GM12878 (cell line): ENCODE measurements at regions not wholly inside any gene's neighbourhood (a gene's known extent, or its start where the extent isn't known, plus 50 kb on each side); places are given as distances from the start of the nearest gene placed in this dataset.

Experiments used
- ATAC-seq: fragments of 200-7000 bp; cut with Tn5 transposase; 3 replicates; pipeline ENCODE4 v1.9.1; 2020; ENCODE audit warnings: mild to moderate bottlenecking, moderate library complexity
- BruUV-seq: library from RNA; stranded (reverse); fragments of 400-500 nt; replicated peaks from 2 replicates; lab custom pipeline; 2021; lab: Mats Ljungman, UMichigan
- CTCF ChIA-PET: fragments of 300-600 bp; sonication (Branson Sonifier 250); formaldehyde crosslinking; extraction: SDS; loops from one replicate; lab custom pipeline; 2021; ENCODE audit warnings: inconsistent platforms; lab: Yijun Ruan, JAX
- POLR2A ChIA-PET: fragments of 350-600 bp; formaldehyde crosslinking; extraction: SDS; loops from one replicate; lab custom pipeline; 2021; ENCODE audit warnings: inconsistent platforms; lab: Charles Lee
- RAD21 ChIA-PET: fragments of 300-600 bp; sonication (Branson Sonifier 250); formaldehyde crosslinking; loops from one replicate; lab custom pipeline; 2023; ENCODE audit warnings: antibody characterized with exemption; ENCODE audit not compliant: unreplicated experiment; lab: Charles Lee
- SMC1A ChIA-PET: fragments of 300-600 bp; sonication (Branson Sonifier 250); formaldehyde crosslinking; loops from one replicate; lab custom pipeline; 2023; ENCODE audit not compliant: unreplicated experiment, uncharacterized antibody; lab: Charles Lee
- DNase-seq: peaks from one replicate; pipeline ENCODE4 v3.0.0-alpha.2; 2011; ENCODE audit warnings: low read depth, low spot score
- FAIRE-seq: peaks from 3 replicates; lab custom pipeline; 2011; peaks lifted over from hg19 to GRCh38; lab: Jason Lieb, UNC
- H2AFZ ChIP-seq: 2 replicates; pipeline ENCODE4 v1.6.0; 2011; ENCODE audit warnings: low read depth, low read length, control low read depth; ENCODE audit not compliant: control insufficient read depth
- H3K27ac ChIP-seq: 2 replicates; pipeline ENCODE4 v1.5.1; 2011; ENCODE audit warnings: control low read depth; ENCODE audit not compliant: control insufficient read depth, insufficient read depth
- H3K27me3 ChIP-seq, 2 experiments: replicated peaks in 1 of 2; 2 replicates each; pipeline versions ENCODE4 v1.6.0 to v1.6.1; 2011; ENCODE audit warnings: low read length in 1 of 2; ENCODE audit not compliant: control insufficient read depth in 2 of 2, insufficient read depth in 2 of 2
- H3K36me3 ChIP-seq, 2 experiments: 2 replicates each; pipeline ENCODE4 v1.5.1; 2011; ENCODE audit warnings: low read length in 1 of 2; ENCODE audit not compliant: control insufficient read depth in 2 of 2, insufficient read depth in 2 of 2
- H3K4me1 ChIP-seq: 2 replicates; pipeline ENCODE4 v1.6.1; 2011; ENCODE audit warnings: mild to moderate bottlenecking, low read length, moderate library complexity, mixed read lengths; ENCODE audit not compliant: control insufficient read depth, insufficient read depth
- H3K4me2 ChIP-seq: 2 replicates; pipeline ENCODE4 v1.6.0; 2011; ENCODE audit warnings: control low read depth; ENCODE audit not compliant: control insufficient read depth, insufficient read depth
- H3K4me3 ChIP-seq: fragments of 200-600 bp; sonication (generic); 2 replicates; pipeline ENCODE4 v1.5.1; 2016
- H3K79me2 ChIP-seq: 2 replicates; pipeline ENCODE4 v1.6.0; 2011; ENCODE audit warnings: low read length; ENCODE audit not compliant: control insufficient read depth, insufficient read depth
- H3K9ac ChIP-seq: 2 replicates; pipeline ENCODE4 v1.8.0; 2011; ENCODE audit warnings: low read length, control low read depth, mixed read lengths; ENCODE audit not compliant: control insufficient read depth, insufficient read depth
- H3K9me3 ChIP-seq: replicated peaks from 3 replicates; pipeline ENCODE4 v1.5.1; 2011; ENCODE audit warnings: mild to moderate bottlenecking, low read length; ENCODE audit not compliant: control insufficient read depth, insufficient read depth
- H4K20me1 ChIP-seq: 2 replicates; pipeline ENCODE4 v1.6.0; 2011; ENCODE audit not compliant: control insufficient read depth, insufficient read depth
- CBFB ChIP-seq: IDR thresholded peaks from 2 replicates; pipeline ENCODE4 v1.6.1; 2016; ENCODE audit warnings: antibody characterized with exemption, low read depth
- FOS ChIP-seq: IDR thresholded peaks from 3 replicates; pipeline ENCODE4 v1.6.1; 2011; ENCODE audit warnings: borderline replicate concordance; ENCODE audit not compliant: insufficient read length; ENCODE audit errors: extremely low read depth
- IRF4 ChIP-seq: IDR thresholded peaks from 2 replicates; pipeline ENCODE4 v1.6.1; 2011; ENCODE audit warnings: low read depth, low read length
- KDM1A ChIP-seq: fragments of 200-600 bp; sonication (generic); IDR thresholded peaks from 2 replicates; pipeline ENCODE4 v1.6.1; 2016; ENCODE audit warnings: borderline replicate concordance
- KLF5 ChIP-seq: fragments of 450-650 bp; IDR thresholded peaks from 2 replicates; pipeline ENCODE4 v1.6.1; 2014; ENCODE audit warnings: mild to moderate bottlenecking; ENCODE audit not compliant: partially characterized antibody
- MTA2 ChIP-seq: fragments of 450-650 bp; IDR thresholded peaks from 2 replicates; pipeline ENCODE4 v1.6.1; 2016; ENCODE audit warnings: low read depth, mild to moderate bottlenecking, moderate library complexity
- NBN ChIP-seq: fragments of 450-650 bp; IDR thresholded peaks from 2 replicates; pipeline ENCODE4 v1.6.1; 2016
- NR2F1 ChIP-seq: fragments of 450-650 bp; conservative IDR thresholded peaks from 2 replicates; pipeline ENCODE4 v1.6.1; 2017; ENCODE audit warnings: mild to moderate bottlenecking
- PRDM15 ChIP-seq: fragments of 450-650 bp; formaldehyde crosslinking; IDR thresholded peaks from 2 replicates; pipeline ENCODE4 v1.4.0; 2020; ENCODE audit warnings: mild to moderate bottlenecking, moderate library complexity
- RAD21 ChIP-seq: IDR thresholded peaks from 2 replicates; pipeline ENCODE4 v1.6.1; 2011; ENCODE audit warnings: mild to moderate bottlenecking, low read depth, low read length, moderate library complexity; ENCODE audit not compliant: insufficient read depth
- SMC3 ChIP-seq: IDR thresholded peaks from 2 replicates; pipeline ENCODE4 v1.6.1; 2011; ENCODE audit warnings: low read length, improper control_type of control experiment, borderline replicate concordance
- TARDBP ChIP-seq: IDR thresholded peaks from 2 replicates; pipeline ENCODE4 v1.6.1; 2016; ENCODE audit warnings: borderline replicate concordance
- TCF3 ChIP-seq: IDR thresholded peaks from 2 replicates; pipeline ENCODE4 v1.6.1; 2012; ENCODE audit warnings: low read depth, mild to moderate bottlenecking, low read length, borderline replicate concordance; ENCODE audit not compliant: insufficient read depth
- YY1 ChIP-seq: IDR thresholded peaks from 2 replicates; pipeline ENCODE4 v1.6.1; 2011; ENCODE audit warnings: low read depth, mild to moderate bottlenecking, low read length
- ZSCAN29 ChIP-seq: fragments of 450-650 bp; IDR thresholded peaks from 2 replicates; pipeline ENCODE4 v1.6.1; 2017; ENCODE audit warnings: mild to moderate bottlenecking, moderate library complexity
- ZZZ3 ChIP-seq: IDR thresholded peaks from 2 replicates; pipeline ENCODE4 v1.6.1; 2011; ENCODE audit warnings: low read depth; ENCODE audit not compliant: control insufficient read depth, insufficient read length
- WGBS: methylation state at CpG from one replicate; pipeline ENCODE4 v1.1.6; 2016; ENCODE audit warnings: low lambda C conversion rate; ENCODE audit not compliant: insufficient replicate concordance, insufficient coverage; ENCODE audit errors: missing lambda C conversion rate; 5-methylcytosine and 5-hydroxymethylcytosine counted together
- in situ Hi-C: fragments of 300-500 bp; cut with MboI; formaldehyde crosslinking; loops from 9 replicates; pipeline ENCODE4 v1.14.3; 2018; ENCODE audit warnings: mixed read lengths
- intact Hi-C: fragments of 100-400 bp; cut with micrococcal nuclease; formaldehyde crosslinking; loops from one replicate; pipeline ENCODE4 v1.14.2; 2022; ENCODE audit not compliant: unreplicated experiment

- no TSS peak for BruUV-seq
- H3K36me3 ChIP-seq, result no peaks in the 10 kb centered on the region
- CTCF ChIA-PET, result interaction anchor here (0.6 to 0.8 kb wide), 2 partner anchors 9 kb away, joined by 3 to 4 read pairs; no protein-coding TSS in a partner anchor
- 0% methylated on average over 1 of the region's 1 CpG for WGBS
- H3K79me2 ChIP-seq, result no peaks in the 10 kb centered on the region
- in situ Hi-C loops, result no loop called here
- H3K27ac ChIP-seq, result no peak overlapping the region
- H3K4me1 ChIP-seq, result no peaks in the 10 kb centered on the region
- H3K9me3 ChIP-seq, result no peaks in the 10 kb centered on the region
- TF ChIP-seq SMC3, result no peak
- no peak for TF ChIP-seq IRF4
- no peak for TF ChIP-seq RAD21
- no peak for TF ChIP-seq ZZZ3
- no peak for TF ChIP-seq PRDM15
- TF ChIP-seq CBFB, result no peak
- no peak for TF ChIP-seq ZSCAN29
- no peak for TF ChIP-seq MTA2
- no peak for TF ChIP-seq NR2F1
- TF ChIP-seq FOS, result no peak
- no peak for TF ChIP-seq YY1
- no peak for TF ChIP-seq TARDBP
- no peak for TF ChIP-seq NBN
- no peak for TF ChIP-seq TCF3
- no peak for TF ChIP-seq KLF5
- no peak for TF ChIP-seq KDM1A
- TF ChIP-seq, all 136 proteins: peak for 0
- no peak for DNase-seq
- no peak for FAIRE-seq
- ChIA-PET SMC1A (interaction anchor here (0.6 to 2.5 kb wide), 6 partner anchors 8 to 366 kb away, joined by 3 to 8 read pairs (median 3); no protein-coding TSS in a partner anchor), RAD21 (no interaction called here), POLR2A (no interaction called here)
- Histone ChIP-seq H4K20me1 (no peaks in the 10 kb centered on the region), H3K9ac (no peak overlapping the region), H3K4me3 (no peak overlapping the region), H2AFZ (no peak overlapping the region), H3K27me3 (no peaks in the 10 kb centered on the region; a peak in 1 of 4 replicates), H3K4me2 (no peak overlapping the region)
- intact Hi-C loops, result no loop called here
- ATAC-seq, result no peak
Observed at GRCh38 chr13:79037197-79037596, 368.9 kb downstream of the RBM26 start.
